Activated CD4-positive, alpha-beta T cell treated with anti-CD3 and anti-CD28 coated beads, Interleukin-2, amount 50 U/mL, for 4 hours (primary cell): ENCODE measurements at regions not wholly inside any gene's neighbourhood (a gene's known extent, or its start where the extent isn't known, plus 50 kb on each side); places are given as distances from the start of the nearest gene placed in this dataset.
"Not testable (repeated sequence)": the region's sequence is repeated elsewhere in the genome, so short reads cannot be mapped to it uniquely, and the experiment has no call there.

Experiments
- DNase-seq, 2 experiments: peaks; one replicate each; pipeline ENCODE4 v3.0.0-alpha.2; 2020

- DNase-seq, result no peak
These were observed 100.8 kb downstream of the CPN2 start for GRCh38 chr3:194250098-194251002.

DNA sequence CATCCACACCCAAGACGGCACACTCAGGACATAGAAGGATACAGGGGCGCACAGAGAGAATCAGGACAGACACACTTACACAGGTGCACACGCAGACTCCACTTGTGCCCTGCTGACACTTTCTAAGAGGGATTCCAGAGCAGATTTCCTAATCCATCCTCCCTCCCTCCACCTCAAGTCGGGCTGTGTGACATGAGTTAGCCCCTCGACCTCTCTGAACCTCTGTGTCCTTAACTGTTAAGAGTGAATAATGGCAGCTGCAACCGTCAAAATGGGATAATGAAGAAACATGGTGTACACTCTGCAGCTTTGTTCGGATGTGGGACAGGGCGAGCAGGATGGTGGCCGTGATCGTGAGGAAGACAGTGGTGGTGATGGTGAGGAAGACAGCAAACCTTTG lies 100.1 kb downstream of the CPN2 start:
- no peak for DNase-seq

GRCh38 chr3:194251461-194251860 lies 99.7 kb downstream of the CPN2 start:
- DNase-seq, result no peak

- no peak for DNase-seq
These were observed 99.1 kb downstream of the CPN2 start for GRCh38 chr3:194251891-194252560.

DNA sequence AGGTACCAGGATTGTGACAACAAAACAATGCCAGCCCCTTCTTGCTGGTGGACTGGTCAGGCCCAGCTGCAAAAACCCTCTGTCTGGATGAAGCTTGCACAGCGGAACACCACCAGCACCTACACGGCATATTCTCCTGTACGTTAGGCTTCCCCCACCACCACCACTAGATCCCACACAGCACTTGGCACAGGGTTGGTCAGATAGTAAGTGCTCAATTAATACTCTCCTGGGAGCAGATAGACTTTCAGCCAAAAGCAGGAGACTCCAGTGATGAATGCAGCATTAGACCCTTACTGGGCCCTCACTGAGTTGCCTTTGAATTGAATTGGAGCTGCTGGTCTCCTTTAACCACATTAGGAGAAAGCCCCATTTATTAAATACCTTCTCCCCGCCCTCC lies 97.9 kb downstream of the CPN2 start:
- DNase-seq, result no peak

DNA sequence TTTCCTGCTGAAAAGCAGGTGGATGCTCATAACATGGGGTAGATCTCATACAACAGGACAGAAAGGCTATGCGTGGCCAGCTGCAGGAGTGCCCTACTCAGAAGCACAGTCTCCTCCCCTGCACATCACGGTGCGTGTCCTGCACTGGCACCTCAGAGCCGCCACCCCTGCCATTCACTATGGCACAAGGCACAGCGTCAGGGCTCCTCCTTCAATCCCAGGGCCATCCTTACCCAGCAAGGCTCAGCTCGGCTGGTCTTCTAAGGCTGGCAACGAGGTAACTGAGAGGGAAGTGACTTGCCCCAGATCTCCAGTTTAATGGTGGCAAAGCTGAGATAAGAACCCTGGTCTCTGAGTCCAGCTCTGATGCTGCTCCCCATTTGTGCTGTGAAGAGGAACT lies 97.1 kb downstream of the CPN2 start:
- no peak for DNase-seq

DNA sequence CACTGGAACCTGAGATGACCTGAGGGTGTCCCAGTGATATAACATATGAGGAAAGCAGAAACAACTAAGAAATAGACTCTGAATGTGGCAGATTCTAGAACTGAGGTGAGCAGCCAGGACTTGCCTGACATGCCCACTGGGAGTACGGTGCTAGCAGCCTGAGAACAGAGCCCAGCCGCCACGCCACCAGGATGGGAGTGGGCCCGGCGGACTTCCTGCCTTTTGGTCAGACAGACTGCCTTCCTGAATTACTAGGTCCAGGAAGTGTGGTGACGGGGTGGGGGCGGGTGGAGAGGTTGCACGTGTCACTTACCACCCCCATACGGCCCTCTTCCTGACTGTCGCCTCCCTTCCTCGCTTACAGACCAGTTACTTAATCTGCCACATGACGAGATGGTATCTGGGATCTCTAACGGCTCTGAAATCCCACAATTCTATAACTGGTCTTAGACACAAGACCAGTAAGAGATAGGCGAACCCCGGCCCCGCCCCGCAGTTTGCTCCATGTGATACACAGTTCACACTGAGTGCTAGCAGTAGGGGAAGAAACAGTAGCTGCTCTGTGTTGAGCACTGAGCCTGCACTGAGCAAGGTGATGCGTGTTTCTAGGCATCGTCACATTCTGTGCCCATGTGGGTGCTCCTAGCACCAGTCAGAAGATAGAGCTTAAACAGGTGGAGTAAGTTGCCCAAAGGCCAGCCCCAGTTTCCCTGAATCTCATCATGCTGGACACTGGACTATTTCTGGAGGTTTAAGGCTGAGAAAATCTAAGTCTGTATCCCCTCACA lies 95.7 kb downstream of the CPN2 start:
- peak; percentile 31 to 38 for DNase-seq

DNA sequence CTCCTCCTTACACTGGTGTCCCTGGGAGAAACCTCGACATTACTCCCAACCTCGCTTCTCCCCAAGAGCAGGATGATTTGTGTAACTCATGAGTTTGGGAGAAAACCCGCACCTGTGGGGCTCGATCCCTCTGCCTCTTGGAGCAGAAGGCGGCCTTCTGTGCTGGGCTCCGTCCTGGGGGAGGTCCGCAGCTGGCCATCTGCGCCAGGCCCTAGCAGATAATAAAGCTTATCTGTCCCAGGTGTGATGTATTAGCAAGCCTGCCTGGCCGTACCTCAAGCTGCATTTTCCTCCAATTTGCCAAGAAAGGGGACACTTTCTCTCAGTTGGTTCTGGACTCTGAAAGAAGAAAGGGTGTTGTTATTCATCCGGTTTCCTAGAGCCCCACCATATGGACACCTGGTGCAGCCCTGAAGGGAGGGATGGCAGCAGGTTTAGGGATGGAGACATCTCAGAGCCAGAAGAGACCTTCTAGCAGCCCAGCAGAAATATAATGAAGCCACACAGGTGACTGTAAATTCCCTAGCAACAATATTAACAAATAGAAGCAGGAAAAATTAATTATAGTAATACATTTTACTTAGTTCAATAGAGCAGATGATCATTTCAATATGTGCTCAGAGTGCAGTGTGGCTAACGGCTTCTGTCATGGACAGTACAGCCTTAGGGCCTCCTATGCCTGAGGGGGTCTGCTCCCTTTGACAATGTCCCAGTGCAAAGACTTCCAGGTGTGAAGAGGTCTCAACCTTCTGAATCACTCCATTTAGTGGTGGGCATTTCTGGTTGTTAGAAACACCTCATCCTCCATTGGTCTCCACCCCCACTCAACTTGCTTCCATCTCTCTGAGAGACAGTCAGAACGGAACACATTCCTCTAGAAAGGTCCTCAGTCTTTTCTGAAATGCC lies 94.8 kb downstream of the CPN2 start:
- no peak for DNase-seq

DNA sequence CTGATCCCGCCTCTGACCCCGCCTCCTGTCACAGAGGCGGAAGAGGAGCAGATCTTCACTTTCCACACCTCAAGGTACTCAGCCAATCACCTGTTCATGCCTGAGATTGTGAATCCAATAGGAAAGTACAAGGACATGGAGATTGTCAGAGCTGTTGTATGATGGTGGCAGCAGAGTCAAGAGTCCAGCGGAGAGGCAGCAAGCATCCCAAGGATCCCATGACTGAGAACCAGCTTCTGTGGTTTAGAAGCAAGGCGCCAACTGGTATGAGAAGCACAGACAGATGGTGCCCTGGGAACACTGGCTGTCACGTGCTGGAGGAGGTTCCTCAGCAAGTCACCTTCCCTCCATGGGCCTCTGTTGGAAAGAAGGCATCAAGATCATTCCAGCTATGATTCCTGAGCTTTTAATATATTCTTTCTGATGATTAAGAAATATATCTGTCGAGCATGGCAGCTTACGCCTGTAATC lies 93.9 kb downstream of the CPN2 start:
- no peak for DNase-seq

GRCh38 chr3:194257916-194258668 lies 93.0 kb downstream of the CPN2 start:
- DNase-seq, result no peak

DNA sequence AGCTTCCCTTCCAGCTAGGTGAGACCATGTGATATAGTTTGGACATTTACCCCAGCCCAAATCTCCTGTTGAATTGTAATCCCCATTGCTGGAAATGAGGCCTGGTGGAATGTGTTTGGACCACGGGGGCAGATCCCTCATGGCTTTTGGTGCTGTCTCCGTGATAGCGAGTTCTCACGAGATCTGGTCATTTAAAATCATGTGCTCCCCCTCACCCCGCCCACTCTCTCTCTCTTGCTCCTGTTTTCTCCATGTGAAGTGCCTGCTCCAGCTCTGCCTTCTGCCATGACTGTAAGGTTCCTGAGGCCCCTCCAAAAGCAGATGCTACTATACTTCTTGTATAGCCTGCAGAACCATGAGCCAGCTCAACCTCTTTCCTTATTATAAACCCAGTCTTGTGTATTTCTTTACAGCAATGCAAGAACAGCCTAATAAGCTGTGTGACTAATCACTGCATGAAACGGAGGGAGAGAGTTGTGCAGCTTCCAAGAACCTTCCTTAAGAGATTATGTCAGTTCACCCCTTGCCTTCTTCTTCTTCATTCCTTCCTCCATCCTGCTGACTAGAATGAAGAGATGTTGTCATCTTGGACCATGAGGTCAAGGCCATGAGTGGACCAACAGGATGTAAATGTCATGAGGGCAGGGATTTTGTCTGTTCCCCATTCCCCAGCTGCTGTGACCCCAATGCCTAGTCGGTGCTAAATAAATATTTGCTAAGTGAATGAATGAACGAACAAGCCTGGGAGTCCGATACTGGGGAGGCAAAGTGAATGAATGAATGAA lies 91.0 kb downstream of the CPN2 start:
- no peak for DNase-seq

DNA sequence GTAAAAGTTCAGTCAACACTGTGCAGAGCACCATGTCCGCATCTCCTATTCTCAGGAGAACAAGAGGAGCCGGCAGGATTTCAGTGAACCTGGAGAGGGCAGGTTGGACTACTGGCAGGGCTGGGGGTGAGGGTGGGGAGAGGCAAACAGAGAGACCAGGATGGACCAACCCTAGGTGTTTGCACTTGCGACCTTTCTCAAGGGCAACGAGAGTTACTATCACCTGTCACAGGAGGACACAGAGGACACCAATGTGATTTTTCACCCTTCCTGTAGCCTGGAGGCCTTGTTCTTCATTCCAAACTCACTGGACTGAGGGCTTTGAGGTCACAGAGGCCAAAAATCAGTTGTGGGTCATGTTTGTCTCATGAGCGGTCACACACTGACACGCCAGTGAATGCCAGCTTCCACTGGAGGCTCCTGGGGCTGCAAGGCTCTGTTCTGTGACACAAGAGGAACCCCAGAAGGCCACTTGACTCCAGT lies 89.5 kb downstream of the CPN2 start:
- no peak for DNase-seq

DNA sequence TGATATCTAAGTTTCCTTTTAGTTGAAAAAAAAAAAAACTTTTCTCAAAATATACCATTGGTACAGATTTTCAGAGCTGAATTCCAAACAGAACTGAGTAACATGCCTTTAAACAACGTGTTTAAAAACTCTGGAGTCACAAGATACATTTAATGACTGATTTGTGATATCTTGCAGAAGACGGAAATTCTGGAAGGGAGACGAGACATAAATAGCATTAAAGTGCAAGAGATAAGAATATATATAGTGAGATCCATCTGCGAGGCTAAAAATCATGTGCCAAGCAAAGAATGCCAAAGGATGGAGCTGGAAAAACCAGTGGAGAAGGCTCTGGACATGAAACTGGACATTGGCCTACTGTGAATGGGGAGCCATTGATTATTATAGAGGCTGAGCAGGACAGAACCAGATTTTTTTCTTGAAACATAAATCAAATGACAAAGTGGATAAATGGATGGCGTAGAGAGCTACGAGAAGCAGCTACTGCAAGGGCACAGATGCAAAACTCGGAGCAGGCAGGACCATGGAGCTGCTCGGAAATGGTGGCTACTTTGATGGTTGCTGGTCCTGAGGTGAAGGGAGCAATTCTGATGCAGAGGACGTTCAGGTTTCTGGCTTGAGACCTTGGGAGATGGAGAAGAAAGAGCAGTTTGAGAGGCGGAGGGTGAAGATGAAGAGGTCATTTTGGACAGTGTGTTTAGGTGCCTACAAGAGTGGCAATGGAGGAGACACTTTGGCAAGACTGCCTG lies 88.8 kb downstream of the CPN2 start:
- DNase-seq, result no peak

- no peak for DNase-seq
These were observed 88.2 kb downstream of the CPN2 start for GRCh38 chr3:194262925-194263305.

- not testable (repeated sequence) for DNase-seq
These were observed 86.3 kb downstream of the CPN2 start for GRCh38 chr3:194264631-194265504.

DNA sequence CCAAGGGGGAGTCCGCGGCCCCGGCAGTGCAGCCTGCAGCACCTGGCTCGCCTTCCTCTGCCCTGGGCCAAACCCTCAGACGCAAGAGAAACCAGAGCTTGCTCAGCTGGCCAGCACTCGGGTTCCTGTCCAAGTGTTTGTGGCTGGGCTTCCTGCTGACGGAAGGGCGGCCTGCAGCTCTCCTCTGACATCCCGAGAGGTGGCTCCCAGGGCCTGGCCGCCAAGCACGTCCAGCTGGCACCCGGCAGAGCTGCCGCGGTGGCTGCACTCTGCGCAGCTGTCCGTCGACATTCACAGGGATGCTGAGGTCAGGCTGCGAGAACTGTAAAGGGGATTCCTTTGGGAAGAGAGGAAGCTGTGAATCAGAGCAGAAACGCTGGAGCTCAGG lies 85.6 kb downstream of the CPN2 start:
- no peak for DNase-seq

DNA sequence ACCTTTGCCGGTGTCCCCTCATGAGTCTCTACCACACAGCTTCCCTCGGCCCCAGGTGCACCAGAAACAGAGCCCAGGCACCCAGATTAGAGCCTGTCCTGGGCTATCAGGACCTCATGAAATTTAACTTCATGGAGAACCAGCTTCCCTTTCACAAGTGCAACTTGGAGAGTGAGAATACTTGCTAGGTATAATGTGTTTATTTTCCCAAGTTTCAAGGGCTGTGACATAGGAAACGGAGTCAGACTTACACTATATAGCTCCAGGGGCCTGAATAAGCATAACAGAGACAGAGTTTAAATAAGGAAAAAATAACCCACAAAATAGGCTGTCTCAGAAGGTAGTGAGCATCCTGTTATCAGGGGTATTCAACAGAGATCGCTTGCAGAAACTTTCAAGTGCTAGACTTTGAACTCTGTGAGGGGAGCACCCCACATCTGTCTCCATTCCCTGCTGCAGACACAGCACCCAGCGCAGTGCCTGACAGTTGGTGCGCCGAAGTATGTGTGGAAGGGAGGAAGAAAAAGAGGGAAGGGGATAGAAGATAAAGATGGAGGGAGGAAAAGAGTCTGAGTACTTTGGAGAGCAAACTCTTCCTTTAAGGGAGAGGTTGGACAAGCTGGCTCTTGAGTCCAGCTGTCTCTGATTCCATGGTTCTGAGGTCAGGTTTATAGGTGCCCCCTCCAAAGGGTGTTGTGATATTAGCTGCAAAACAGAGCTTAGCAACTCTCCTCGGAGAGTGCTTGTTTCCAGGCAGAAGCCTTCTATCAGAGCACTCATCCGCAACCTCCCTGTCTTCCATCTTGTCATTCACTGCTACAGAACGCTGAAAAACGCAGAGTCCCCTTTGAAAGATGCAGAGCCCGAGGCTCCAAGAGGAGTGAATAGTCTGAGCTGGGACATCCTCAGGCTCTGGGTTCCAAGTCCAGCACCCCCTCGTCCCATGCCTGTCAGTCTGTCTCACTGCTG lies 84.8 kb downstream of the CPN2 start:
- no peak for DNase-seq
